HS-5 (cell line): ENCODE measurements at regions not wholly inside any gene's neighbourhood (a gene's known extent, or its start where the extent isn't known, plus 50 kb on each side); places are given as distances from the start of the nearest gene placed in this dataset.

ENCODE experiments used
- DNase-seq: peaks from one replicate; pipeline ENCODE4 v3.0.0-alpha.2; 2012; ENCODE audit warnings: low read depth

DNA sequence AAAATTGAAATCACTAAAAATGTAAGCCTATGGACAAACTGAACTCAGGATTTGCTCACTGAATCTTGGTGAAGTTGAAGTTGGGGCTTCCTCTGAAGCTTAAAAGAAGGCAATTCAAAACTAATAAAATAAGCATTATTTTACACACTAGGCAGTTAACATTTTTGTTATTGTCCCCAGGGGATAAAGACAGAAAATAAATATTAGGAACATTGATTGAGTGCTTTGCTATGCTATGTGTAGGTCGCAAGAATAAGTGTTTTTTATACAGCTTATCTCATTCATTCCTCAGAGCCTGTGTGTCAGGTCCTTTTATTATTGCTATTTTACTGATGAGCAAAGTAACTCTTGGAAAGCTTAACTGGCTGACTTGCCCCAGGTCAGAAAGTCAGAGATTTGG is 82.2 kb downstream of the ZNF608 start:
- DNase-seq, result no peak

DNA sequence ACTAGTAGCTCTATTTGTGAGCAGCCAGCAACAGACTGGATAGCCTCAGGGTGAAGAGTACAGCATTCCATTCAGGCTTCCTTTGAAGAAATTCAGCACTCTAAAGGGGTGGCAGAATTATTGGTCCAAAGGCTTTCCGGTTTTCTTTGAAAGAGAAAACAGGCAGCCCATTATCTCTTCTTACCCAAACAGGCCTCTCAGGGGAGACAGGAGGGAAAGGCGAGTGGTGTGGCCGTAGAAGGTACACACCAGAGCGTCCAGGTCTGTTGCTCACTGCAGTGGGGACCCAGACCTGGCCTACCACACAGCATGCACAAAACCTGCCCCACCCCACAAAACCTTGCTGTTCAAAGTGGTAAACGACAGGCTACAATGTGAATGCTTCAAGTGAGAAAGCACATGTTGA is 83.3 kb downstream of the ZNF608 start:
- DNase-seq, result no peak

DNA sequence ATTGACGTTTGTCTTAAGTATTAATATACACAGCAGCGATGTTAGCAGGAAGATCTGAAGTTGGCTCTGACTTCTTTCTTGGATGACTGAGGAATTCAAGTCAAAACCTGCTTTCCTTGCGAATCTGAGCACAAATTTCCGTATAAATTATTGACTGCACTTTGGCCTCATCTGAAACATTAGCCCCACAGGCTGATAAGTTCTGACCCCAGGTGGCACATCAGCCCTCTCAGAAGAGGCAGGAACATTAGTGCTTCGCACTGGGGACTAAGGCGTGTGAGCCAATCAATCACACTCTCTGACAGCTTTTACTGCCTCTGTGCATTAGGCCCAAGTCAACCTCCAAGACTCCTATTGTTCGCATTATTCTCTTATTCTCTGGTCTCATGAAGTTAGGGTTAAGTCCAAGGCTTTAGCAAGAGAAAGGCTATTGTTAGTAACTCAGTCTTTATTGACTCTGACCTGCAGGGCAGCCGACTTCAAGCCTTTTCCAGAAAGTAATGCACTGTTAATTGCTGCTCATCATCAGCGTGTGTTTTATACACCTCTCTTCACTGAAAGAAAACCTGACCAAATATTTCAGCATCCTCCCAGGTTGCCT is 84.2 kb downstream of the ZNF608 start:
- no peak for DNase-seq

DNA sequence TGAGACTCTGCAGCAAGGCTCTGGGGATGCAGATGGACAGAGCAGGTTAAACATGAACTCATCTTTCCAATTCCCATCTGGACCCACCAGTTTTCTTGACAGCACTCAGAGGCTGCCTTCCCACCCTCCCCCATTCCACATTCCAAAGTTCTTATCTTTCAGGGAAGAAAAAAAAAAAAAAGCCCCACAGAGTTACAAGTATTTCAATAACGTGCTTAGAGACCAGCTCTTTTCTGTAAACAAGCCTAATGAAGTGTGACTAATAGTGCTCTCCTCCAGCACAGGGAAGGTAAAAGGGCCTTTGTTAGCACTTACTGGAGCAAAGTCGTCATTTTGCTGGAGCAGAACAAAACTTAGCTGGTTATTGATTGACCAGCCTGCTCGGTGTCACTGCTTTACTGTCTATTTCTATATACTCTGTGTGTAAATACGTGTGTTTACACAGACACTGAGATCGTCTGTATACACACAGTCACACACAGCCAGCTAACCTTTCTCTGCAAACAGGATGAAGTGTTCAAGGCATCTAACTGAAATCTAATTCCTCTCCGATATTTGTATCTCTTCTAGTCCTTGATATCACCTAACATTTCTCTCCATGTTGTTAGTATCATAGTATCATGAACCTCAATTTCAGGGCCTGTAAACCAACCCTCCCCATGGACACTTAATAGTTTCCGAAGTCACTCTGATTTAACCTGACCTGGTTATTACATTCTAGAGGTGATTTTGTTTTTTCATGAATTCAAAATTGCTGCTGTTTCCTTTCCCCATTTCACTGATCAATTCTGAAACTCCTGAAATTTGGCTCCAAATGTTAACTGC is 84.9 kb downstream of the ZNF608 start:
- DNase-seq, result peak; percentile 72

DNA sequence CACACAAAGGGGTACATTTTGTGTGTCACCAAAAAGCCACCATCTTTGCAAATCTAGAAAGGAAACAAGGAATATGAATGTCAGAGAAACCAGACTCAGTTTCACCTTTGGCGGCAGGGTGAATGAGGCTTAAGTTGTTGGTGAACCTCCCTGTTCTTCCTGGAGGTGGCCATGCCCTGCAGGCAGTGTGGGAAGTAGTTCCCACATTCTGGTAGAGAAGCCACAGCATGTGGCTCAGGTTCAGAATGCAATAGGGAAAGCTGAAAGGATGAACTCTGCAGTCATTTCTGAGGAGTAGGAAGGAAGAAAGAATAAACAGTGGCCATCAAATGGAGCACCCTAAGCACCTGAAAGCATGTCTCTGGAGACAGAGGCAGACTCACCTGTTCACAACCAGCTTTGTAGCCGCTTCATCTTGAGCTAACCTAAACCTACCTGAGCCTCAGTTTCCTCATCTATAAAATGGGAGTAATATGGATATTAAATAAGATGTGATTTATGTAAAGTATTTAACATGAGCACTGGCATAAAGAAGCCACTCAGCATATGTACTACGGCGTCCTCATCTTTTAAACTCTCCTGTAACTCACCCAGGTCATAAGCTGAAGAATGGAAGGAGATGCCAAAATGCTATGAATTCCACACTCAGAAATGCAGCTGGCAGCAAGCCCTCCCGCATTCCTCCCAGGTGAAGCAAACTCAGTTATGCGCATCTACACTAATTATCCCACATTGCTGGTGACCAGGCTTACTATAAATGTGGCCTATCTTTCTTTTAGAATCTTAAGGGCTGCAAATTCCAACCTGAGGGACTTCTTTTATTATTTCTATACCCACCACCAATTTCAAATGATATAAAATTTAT is 86.0 kb downstream of the ZNF608 start:
- no peak for DNase-seq

DNA sequence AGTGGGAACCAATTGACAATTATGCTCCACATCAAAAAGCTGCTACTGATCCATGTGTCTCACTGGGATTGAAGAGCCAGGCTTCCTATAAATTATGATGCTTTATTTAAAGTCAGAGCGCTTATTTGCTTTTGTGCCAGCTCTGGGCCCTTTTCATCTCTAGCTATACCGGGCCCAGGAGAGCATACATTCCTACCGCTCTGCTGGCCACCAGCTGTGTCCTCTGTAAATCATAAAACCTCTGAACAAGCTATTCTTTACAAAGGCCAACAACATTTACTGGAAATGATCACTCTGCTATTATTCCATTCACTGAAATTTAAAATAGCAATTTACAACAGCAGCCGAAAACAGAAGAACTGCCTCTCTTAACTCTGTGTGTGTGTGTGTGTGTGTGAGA is 86.6 kb downstream of the ZNF608 start:
- no peak for DNase-seq

DNA sequence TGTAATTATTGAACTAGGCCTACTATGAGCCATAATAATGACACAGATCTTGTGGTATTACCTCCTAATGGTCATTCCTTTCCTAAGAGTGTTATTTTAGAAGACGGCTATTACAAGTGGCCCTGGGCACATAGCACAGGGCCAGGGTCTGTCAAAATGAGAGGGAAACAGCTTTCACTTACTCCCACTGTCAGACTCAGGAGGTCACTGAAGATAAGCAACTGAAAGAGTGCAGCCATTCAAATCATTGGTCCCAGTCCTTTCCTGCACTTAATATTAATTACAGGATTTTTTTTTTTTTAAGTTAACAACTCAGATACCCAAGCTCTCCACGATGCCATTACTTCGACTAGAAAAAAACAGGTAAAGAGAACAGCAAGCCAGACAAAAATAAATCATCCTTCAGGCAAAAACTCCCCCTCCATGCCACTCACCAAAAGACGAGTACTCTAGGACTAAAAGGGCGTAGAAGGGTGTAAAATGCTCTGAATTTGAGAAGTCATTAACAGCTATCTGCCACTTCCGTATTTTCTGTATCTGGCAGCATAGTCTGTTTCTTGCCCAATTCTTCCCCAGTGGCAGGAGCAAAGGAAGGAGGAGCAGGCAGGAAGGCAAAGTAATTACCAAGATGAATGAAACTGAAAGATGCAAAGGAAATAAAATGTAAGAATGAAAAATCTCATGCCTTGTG is 87.4 kb downstream of the ZNF608 start:
- no peak for DNase-seq

DNA sequence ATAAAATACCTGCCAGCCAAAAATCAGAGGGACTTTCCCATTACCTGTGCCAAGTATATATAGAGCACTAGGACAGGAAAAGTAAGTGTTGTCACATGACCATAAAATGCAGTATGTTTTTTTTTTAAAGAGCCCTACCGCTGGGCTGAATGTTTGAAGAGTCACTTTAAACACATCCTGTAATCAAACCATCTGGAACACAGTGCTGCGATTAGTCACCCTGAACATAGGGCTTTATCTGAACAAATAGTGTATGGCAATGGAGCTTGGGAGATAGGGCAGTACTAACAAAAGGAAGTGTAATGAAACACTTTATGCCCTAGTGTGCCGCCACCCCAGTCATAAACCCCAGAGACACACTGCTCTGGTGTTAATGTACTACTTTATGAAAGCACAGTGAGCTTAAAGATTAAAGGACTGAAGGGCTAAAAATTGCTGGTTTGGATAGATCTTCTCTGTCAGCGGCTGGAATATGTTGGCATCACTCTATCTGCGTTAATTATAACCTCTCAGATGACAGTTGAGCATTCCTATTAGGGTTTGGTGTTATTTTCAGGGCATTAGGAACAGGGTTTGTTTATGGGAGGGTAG is 90.4 kb downstream of the ZNF608 start:
- peak; percentile 75 for DNase-seq

DNA sequence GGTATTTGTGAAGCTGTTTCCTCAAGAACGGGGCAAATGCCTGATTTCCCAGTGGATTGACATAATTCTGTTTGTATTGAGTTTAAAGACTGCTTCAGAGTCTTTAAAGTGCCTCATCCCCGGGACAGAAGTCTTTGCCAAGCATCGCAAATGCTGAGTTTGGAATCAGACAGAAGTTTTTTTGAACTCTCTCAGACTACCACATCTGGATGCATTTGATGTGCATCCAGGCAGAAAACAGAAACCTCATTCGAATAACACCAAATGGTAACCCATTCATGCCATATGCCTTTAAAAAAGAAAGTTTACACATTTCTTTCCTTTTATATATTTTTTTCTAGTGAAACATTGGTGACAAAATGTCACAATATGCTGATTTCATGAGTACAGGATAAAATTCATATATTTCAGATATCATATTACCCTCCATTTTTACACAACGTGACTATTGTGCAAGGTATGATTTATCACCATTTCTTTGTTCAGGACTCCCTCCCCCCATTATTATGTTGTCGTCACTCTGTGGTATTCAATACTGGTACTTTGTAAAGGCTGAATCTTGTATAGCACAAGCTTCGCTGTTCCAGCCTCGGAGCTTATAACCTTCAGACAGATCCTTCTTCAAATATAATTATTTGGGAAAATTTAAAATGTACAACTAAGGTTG is 91.1 kb downstream of the ZNF608 start:
- DNase-seq, result peak; percentile 61

DNA sequence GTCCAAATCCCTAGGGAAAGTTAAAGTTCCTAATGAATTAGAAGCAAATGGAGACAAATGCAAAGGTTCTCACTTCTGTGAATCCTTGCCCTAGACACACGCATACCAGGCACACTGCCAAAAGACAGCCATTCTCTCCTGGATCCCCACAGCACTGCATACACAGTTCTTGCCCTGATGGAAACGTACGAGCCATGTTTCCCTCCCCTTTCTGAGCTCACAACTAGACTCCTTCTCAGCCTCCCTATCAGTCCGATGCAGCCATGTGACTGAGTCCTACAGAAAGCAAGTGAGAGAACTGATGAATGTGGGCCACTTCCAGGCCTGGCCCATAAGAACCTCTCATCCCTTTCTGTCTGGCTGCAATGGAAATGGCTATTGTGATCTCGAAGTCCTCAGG is 92.0 kb downstream of the ZNF608 start:
- DNase-seq, result no peak

DNA sequence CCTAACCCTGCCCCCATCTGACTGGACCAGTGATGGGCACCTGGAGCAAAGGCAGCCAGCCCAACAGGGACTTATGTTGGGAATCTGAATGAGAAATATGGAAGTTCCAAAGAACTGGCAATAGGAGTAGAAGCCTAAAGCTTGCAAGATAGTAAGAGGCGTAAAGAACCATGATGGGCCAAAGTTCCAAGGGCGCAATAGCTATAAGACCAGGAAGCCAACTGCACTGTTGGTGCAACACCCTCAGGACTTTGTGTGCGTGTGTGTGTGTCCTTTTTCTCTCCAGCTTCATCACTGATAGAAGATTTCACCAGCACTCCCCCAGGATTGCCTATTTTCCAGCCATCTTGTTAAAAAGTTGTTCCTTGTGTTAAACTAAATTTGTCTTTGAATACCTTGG is 92.8 kb downstream of the ZNF608 start:
- no peak for DNase-seq

DNA sequence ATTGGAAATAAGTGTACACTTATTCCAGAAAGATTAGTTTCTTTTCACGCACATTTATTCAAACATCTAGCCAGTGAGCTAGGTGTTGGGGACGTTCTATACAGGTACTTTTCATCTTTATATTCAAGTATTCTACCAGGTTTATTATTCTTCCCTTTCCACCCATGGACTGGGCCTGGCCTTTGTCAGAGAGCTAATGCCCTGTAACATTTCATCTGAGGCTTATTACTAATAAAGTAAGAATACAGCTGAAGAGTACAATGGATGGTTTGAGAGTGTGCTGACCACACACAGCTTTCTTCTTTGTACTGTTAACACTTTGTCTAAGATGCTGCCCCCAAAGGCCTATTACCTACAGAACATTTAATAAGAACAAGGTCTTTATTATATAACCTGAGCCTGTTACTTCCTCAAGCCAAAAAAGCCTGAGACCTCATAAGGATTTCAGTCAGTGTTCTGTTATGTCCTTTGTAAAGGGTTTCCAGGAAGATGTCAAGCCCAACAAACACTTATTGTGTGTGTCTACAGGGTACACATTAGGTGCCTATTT is 93.5 kb downstream of the ZNF608 start:
- no peak for DNase-seq

DNA sequence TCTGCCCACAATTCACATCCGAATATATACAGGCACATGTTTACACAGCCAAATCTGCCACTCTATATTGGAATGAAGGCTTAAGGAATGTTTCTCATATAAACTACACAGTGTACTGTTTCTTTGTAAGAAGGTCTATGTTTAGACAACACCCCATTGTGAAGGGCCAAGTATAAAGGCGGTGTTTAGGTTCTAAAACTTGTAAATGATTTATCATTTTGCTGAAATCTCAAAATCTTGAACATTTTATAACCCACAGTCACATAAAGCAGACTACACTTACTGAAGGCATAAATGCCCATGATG is 94.0 kb downstream of the ZNF608 start:
- no peak for DNase-seq

DNA sequence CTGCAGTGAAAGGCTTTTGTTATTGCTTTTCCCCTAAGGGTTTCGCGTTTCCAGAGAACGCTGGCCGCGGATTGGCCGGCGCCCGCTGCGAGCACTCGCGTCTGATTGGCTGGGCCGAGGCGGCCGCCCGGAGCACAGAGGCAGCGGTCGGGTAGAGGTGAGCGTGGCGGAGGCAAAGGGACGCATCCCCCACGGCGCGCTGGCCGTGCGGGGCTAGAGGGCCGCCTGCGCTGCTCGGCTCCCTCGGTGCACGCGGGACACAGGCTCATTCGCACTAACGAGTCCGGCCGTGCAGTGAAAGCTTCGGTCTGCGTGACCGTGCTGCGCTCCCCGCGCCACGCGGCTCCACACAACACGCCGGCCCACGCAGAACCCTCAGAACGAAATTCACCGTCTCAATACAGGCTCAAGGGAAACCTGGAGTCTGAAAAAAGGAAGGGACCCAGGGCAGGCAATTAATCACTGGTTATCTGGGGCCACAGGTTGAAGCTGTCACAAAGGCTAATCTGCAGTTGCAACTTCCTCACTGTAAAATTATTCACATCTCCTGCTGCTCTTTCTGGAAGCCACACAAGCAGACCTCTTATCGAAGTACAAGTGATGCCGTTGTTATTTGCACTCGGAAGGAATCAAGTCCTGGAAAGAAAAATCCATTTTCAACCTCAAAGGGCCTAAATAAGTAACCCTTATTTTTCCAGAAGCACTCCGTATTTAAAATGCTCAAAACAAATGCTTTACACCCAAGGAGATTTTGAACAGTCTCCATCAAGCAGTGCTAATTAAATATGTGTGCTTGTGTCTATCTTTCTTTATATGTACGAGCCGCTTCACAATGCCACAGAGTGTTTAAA is 94.6 kb downstream of the ZNF608 start:
- DNase-seq, result no peak

DNA sequence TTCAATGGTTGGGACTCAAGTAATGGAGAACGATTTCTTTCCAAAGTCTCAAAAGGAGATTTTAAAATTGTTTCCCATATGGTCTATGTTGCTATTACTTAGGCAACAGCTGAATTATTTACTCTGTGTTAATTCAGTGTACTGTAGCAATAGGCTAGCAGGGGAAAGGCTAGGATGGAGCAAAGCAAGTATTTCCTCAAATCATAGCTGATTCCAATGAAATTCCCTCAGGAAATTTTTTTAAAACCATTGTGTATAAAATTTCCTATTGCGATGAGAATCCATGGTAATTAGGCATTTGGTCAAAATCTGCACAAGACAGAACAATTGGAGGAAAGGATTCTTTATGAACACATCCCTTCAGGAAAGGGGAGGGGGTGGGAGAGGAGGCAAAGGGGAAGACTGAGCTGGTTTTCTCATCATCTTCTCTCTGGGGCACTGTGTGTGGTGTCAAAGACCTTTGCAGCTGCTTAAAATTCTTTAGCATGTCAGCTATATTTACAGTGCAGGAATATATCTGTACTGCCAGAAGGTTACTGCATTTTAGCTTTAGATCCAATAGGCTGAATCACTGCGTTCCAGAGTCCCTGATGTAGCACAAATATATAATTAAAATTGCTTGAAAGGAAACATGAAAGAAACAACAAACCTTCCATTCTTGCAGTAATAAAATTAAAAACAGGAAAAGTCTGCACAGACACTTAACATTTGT is 95.3 kb downstream of the ZNF608 start:
- no peak for DNase-seq

DNA sequence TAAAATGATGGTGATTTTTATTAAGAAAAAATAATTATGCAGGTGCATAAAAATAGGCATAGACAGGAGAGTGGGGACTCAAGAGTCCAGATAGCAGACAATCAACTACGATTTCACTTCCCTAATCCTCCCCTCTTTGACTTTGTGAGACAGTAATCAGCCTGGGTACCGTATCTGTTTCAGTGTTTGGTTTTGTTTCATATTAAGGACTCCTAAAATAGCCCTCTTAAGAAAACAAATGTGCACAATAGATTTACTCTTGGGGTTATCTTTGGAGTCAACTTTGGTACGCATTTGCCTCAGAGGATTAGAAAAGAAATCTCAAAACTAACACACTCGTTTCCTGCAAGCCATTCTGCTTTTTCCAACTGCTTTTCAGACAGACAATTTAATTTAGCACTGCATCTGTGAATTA is 96.3 kb downstream of the ZNF608 start:
- no peak for DNase-seq

DNA sequence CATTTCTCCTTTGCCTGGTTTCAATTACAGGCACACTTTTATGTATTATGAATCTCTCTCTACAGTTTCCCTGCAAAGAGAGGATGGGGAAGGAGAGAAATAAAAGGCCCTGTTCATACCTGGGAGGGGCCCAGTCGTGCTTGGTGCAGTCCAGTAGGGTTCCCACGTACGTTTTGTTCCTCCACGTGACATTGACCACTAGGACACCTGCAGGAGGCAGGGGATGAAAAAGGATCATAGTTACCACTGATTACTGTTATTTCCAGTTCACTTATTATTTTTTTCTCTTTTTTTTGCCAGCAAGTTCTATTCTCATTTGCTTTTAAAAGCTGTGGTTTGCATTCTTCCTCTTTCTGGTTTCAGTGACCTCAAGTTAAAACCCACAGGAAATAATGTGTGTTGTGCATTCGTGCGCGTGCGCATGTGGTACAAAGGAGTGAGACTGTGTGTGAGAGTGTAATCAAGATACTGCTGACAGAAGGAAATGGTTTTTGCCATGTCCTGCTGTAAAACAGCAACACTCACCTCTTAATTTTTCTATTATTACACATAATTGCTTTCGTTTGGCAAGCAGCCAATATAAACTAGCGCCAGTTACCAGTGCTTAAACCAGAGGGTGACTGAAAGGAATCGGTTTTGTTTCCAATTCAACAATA is 96.8 kb downstream of the ZNF608 start:
- DNase-seq, result no peak

DNA sequence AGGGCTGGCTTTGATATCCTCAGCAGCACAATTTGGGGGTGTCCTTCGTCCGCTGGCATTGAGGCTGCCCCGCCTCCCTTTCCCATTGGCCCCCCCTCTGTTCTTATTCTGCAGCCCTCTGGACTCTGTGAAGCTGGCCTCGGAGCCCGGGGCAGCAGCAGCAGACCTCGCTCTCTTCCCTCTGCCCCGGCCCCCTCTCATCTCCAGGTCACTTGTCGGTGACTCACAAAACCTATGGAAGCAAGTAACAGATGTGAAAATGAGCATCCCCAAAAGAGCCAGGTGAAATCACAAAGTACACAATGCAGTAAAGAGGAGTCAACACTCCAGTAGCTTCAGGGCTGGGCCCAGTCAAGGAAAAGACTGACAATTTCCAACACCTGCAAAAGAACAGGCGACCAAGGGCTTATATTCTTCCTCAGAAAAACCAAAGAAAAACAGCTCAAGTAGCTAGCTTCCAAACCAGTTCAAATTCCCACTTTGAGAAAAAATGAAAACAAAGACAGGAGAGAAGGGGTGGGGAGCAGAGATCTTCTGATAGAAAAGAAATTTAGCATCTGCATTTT is 97.5 kb downstream of the ZNF608 start:
- no peak for DNase-seq

DNA sequence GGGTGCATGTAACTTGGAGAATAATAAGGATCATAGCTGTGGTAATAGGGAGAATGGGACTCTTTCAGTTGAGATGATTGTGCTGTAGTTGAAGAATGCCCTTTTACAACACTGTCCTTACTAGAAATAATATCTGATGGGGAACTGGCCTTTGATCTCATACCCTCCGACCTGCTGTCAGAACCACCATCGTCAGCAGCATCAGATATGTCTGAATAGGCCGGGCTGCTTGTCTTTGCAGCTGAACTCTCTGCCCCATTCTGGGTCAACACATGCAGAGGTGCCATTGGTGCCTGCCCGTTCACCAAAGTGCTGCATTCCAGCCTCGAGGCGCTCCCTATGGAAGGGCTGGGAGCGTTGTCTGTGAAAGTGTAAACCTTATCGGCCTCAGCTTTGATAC is 99.1 kb downstream of the ZNF608 start:
- DNase-seq, result no peak
